ENCODE measurements at regions not wholly inside any gene's neighbourhood (a gene's known extent, or its start where the extent isn't known, plus 50 kb on each side); places are given as distances from the start of the nearest gene placed in this dataset.

- H2AFZ ChIP-seq (ENCODE audit: low read length): no peak overlapping the region
- peaks cover 5% of the 10 kb centered on the region for H3K4me1 ChIP-seq (ENCODE audit: insufficient read depth, low read length, severe bottlenecking)
- H4K20me1 ChIP-seq (ENCODE audit: insufficient read depth, low read length): no peaks in the 10 kb centered on the region
- H3K9me2 ChIP-seq (ENCODE audit: low read depth, low read length): no peaks in the 10 kb centered on the region
- H3K4me3 ChIP-seq (ENCODE audit: low read depth, low read length, poor library complexity, severe bottlenecking): no peak overlapping the region
- H3K4me2 ChIP-seq (ENCODE audit: low read length): no peak overlapping the region
- TF ChIP-seq CTCF (IDR thresholded peaks at IDR 0.05; ENCODE audit: low read length): no peak
- TF ChIP-seq EZH2 (IDR thresholded peaks at IDR 0.05; ENCODE audit: borderline replicate concordance, low read length): no peak
- no peak overlapping the region for H3K9ac ChIP-seq (ENCODE audit: low read length)
- H3F3A ChIP-seq (ENCODE audit: insufficient read depth, low read length): no peaks in the 10 kb centered on the region; the same call in 1 of the 2 replicates
- H3K27ac ChIP-seq (ENCODE audit: low read depth, low read length, poor library complexity, severe bottlenecking): peak overlapping the region; percentile 54
- peaks cover 38% of the 10 kb centered on the region for H3K36me3 ChIP-seq (ENCODE audit: insufficient read depth, low read length)
- no peaks in the 10 kb centered on the region for H3K9me3 ChIP-seq (ENCODE audit: low read length)
- H3K79me2 ChIP-seq (ENCODE audit: insufficient read depth, low read length): no peaks in the 10 kb centered on the region
- no peaks in the 10 kb centered on the region for H3K27me3 ChIP-seq (ENCODE audit: insufficient read depth, low read length)
These were observed 117.7 kb downstream of the RPIA start for GRCh38 chr2:88809216-88809615.

GRCh38 chr2:88810017-88810416 lies 118.5 kb downstream of the RPIA start:
- no peaks in the 10 kb centered on the region for H3K9me2 ChIP-seq (ENCODE audit: low read depth, low read length)
- H4K20me1 ChIP-seq (ENCODE audit: insufficient read depth, low read length): no peaks in the 10 kb centered on the region
- H3K9ac ChIP-seq (ENCODE audit: low read length): no peak overlapping the region
- H3K79me2 ChIP-seq (ENCODE audit: insufficient read depth, low read length): no peaks in the 10 kb centered on the region
- no peak overlapping the region for H3K4me2 ChIP-seq (ENCODE audit: low read length)
- TF ChIP-seq CTCF (IDR thresholded peaks at IDR 0.05; ENCODE audit: low read length) (no peak), EZH2 (IDR thresholded peaks at IDR 0.05; ENCODE audit: borderline replicate concordance, low read length) (no peak)
- peaks cover 5% of the 10 kb centered on the region for H3K4me1 ChIP-seq (ENCODE audit: insufficient read depth, low read length, severe bottlenecking)
- no peak overlapping the region for H3K4me3 ChIP-seq (ENCODE audit: low read depth, low read length, poor library complexity, severe bottlenecking)
- H3K9me3 ChIP-seq (ENCODE audit: low read length): 0 out of 2 replicates have a peak, but pooled peaks cover 6% of the 10 kb centered on the region
- H2AFZ ChIP-seq (ENCODE audit: low read length): no peak overlapping the region
- peaks cover 30% of the 10 kb centered on the region for H3K36me3 ChIP-seq (ENCODE audit: insufficient read depth, low read length)
- no peaks in the 10 kb centered on the region; the same call in 1 of the 2 replicates for H3F3A ChIP-seq (ENCODE audit: insufficient read depth, low read length)
- peak overlapping the region; percentile 54 for H3K27ac ChIP-seq (ENCODE audit: low read depth, low read length, poor library complexity, severe bottlenecking)
- no peaks in the 10 kb centered on the region for H3K27me3 ChIP-seq (ENCODE audit: insufficient read depth, low read length)

GRCh38 chr2:88810488-88810887 lies 119.0 kb downstream of the RPIA start:
- Histone ChIP-seq H3K27me3 (ENCODE audit: insufficient read depth, low read length) (no peaks in the 10 kb centered on the region), H3K36me3 (ENCODE audit: insufficient read depth, low read length) (peaks cover 25% of the 10 kb centered on the region), H3K79me2 (ENCODE audit: insufficient read depth, low read length) (no peaks in the 10 kb centered on the region), H3K9ac (ENCODE audit: low read length) (no peak overlapping the region), H3F3A (ENCODE audit: insufficient read depth, low read length) (no peaks in the 10 kb centered on the region; the same call in 1 of the 2 replicates), H3K4me3 (ENCODE audit: low read depth, low read length, poor library complexity, severe bottlenecking) (no peak overlapping the region), H3K27ac (ENCODE audit: low read depth, low read length, poor library complexity, severe bottlenecking) (peak overlapping the region; percentile 54), H3K9me2 (ENCODE audit: low read depth, low read length) (no peaks in the 10 kb centered on the region), H3K9me3 (ENCODE audit: low read length) (peaks cover 10% of the 10 kb centered on the region; the same call in 1 of the 2 replicates), H2AFZ (ENCODE audit: low read length) (no peak overlapping the region), H3K4me1 (ENCODE audit: insufficient read depth, low read length, severe bottlenecking) (peaks cover 5% of the 10 kb centered on the region), H3K4me2 (ENCODE audit: low read length) (no peak overlapping the region), H4K20me1 (ENCODE audit: insufficient read depth, low read length) (no peaks in the 10 kb centered on the region)
- no peak for TF ChIP-seq CTCF (IDR thresholded peaks at IDR 0.05; ENCODE audit: low read length)
- TF ChIP-seq EZH2 (IDR thresholded peaks at IDR 0.05; ENCODE audit: borderline replicate concordance, low read length): no peak
